HCT116 (cell line): ENCODE measurements at regions not wholly inside any gene's neighbourhood (a gene's known extent, or its start where the extent isn't known, plus 50 kb on each side); places are given as distances from the start of the nearest gene placed in this dataset.

Experiments
- CTCF ChIP-seq, 3 experiments: fragments of 200-600 bp in 1 of 3; sonication (generic) in 1 of 3; IDR thresholded peaks in 2 of 3; conservative IDR thresholded peaks in 1 of 3; 2 replicates each; pipeline ENCODE4 v1.5.1; 2012 to 2017; ENCODE audit warnings: low read depth in 2 of 3, low read length in 2 of 3, antibody characterized with exemption in 1 of 3, borderline replicate concordance in 1 of 3, control low read depth in 1 of 3, mild to moderate bottlenecking in 1 of 3, mixed read lengths in 1 of 3, mixed run types in 1 of 3, moderate library complexity in 1 of 3; ENCODE audit not compliant: insufficient read depth in 1 of 3
- EGR1 ChIP-seq: IDR thresholded peaks from 2 replicates; pipeline ENCODE4 v1.6.1; 2012; ENCODE audit warnings: low read depth
- ELF1 ChIP-seq: IDR thresholded peaks from 2 replicates; pipeline ENCODE4 v1.6.1; 2012; ENCODE audit warnings: low read depth, borderline replicate concordance
- EZH2 ChIP-seq: fragments of 200-600 bp; sonication (generic); IDR thresholded peaks from 2 replicates; pipeline ENCODE4 v1.6.1; 2017; ENCODE audit warnings: antibody characterized with exemption, mixed run types
- EZH2phosphoT487 ChIP-seq: fragments of 200-600 bp; IDR thresholded peaks from 2 replicates; pipeline ENCODE4 v1.6.1; 2018; ENCODE audit warnings: antibody characterized with exemption, borderline replicate concordance
- POLR2A ChIP-seq: IDR thresholded peaks from 2 replicates; pipeline ENCODE4 v1.7.0; 2011; ENCODE audit warnings: borderline replicate concordance; ENCODE audit not compliant: insufficient read depth, insufficient read length; ENCODE audit errors: extremely low read depth
- POLR2AphosphoS5 ChIP-seq: IDR thresholded peaks from 2 replicates; pipeline ENCODE4 v1.6.1; 2011; ENCODE audit warnings: mild to moderate bottlenecking, low read depth, low read length, moderate library complexity
- RAD21 ChIP-seq: IDR thresholded peaks from 2 replicates; pipeline ENCODE4 v1.6.1; 2012; ENCODE audit warnings: low read depth, mild to moderate bottlenecking
- REST ChIP-seq: IDR thresholded peaks from 2 replicates; pipeline ENCODE4 v1.6.1; 2012; ENCODE audit warnings: low read depth
- SRF ChIP-seq: IDR thresholded peaks from 2 replicates; pipeline ENCODE4 v1.6.1; 2012; ENCODE audit warnings: low read depth
- TCF7L2 ChIP-seq: IDR thresholded peaks from 2 replicates; pipeline ENCODE4 v1.7.0; 2011; ENCODE audit warnings: borderline replicate concordance, inconsistent platforms; ENCODE audit not compliant: insufficient read depth, insufficient read length; ENCODE audit errors: extremely low read depth
- YY1 ChIP-seq: IDR thresholded peaks from 2 replicates; pipeline ENCODE4 v1.6.1; 2011; ENCODE audit warnings: low read length, low read depth, moderate library complexity, mild to moderate bottlenecking; ENCODE audit not compliant: insufficient replicate concordance; ENCODE audit errors: extremely low read depth
- ZNF274 ChIP-seq: fragments of 200-500 bp; sonication (Bioruptor generic); IDR thresholded peaks from 2 replicates; pipeline ENCODE4 v1.6.1; 2014; ENCODE audit warnings: mild to moderate bottlenecking, low read depth, low read length, inconsistent platforms

DNA sequence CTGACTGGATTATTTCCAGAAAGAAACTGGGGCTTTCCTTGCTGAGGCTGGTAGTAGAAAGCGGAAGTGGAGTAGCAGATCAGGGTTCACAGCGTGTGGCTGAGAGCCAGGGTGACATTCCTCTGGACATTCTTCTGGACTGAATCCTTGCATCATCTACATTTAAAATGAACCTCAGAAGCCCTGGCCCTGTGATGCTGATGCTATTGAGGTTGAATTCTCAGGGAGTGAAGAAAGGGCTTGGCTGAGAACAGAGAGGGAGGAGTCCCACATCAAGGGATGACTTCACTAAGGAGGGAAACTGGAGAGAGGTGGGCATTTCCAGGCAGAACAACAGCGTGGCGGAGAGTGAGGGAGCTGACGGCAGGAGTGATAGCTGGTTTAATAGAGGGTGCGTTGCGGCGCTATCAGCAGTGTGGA, 102.3 kb upstream of the LMO4 start:
- TF ChIP-seq CTCF (IDR thresholded peaks at IDR 0.05 in 2 of 3, conservative IDR thresholded peaks at IDR 0.05 in 1 of 3; ENCODE audit: borderline replicate concordance in 1 of 3, insufficient read depth in 1 of 3, low read depth in 2 of 3, low read length in 2 of 3), result no peak
- TF ChIP-seq REST, result no peak
- TF ChIP-seq EZH2phosphoT487, result no peak
- TF ChIP-seq YY1, result no peak
- TF ChIP-seq POLR2AphosphoS5, result no peak
- TF ChIP-seq EZH2, result no peak
- no peak for TF ChIP-seq ZNF274
- TF ChIP-seq POLR2A, result no peak
- no peak for TF ChIP-seq SRF
- no peak for TF ChIP-seq EGR1
- no peak for TF ChIP-seq RAD21
- TF ChIP-seq TCF7L2, result no peak
- no peak for TF ChIP-seq ELF1
